ENCODE measurements at regions not wholly inside any gene's neighbourhood (a gene's known extent, or its start where the extent isn't known, plus 50 kb on each side); places are given as distances from the start of the nearest gene placed in this dataset.

DNA sequence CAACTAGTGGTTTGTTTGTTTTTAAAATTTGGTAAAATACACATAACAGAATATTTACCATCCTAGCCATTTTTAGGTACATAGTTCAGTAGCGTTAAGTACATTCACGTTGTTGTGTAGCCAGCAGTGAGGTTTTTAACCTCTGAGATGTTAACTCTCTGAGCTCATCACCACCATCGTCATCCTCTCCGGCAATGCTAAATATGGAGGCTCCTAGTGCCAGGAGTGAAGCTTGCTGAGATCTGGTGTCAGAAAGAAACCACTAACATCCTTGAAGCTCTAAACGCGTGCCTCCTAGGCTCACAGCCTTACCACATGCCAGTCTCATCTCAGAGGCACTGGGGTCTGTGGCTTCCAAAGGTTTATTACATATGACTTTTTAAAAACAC, 330.2 kb upstream of the B3GAT1 start:
- no peak overlapping the region for H4K91ac ChIP-seq (ENCODE audit: insufficient read length, low read depth, low read length)
- H3K23me2 ChIP-seq (ENCODE audit: insufficient read length, low read depth, low read length, poor library complexity, severe bottlenecking): no peaks in the 10 kb centered on the region
- no peaks in the 10 kb centered on the region for H3K9me3 ChIP-seq (ENCODE audit: control insufficient read depth, low read depth, low read length)
- H3K9ac ChIP-seq (ENCODE audit: extremely low read depth, insufficient read length, low read length): no peak overlapping the region
- TF ChIP-seq, protein P1, sequence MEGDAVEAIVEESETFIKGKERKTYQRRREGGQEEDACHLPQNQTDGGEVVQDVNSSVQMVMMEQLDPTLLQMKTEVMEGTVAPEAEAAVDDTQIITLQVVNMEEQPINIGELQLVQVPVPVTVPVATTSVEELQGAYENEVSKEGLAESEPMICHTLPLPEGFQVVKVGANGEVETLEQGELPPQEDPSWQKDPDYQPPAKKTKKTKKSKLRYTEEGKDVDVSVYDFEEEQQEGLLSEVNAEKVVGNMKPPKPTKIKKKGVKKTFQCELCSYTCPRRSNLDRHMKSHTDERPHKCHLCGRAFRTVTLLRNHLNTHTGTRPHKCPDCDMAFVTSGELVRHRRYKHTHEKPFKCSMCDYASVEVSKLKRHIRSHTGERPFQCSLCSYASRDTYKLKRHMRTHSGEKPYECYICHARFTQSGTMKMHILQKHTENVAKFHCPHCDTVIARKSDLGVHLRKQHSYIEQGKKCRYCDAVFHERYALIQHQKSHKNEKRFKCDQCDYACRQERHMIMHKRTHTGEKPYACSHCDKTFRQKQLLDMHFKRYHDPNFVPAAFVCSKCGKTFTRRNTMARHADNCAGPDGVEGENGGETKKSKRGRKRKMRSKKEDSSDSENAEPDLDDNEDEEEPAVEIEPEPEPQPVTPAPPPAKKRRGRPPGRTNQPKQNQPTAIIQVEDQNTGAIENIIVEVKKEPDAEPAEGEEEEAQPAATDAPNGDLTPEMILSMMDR (conservative IDR thresholded peaks at IDR 0.05): no peak
- no peak overlapping the region for H2AFZ ChIP-seq (ENCODE audit: low read length)
- H4K5ac ChIP-seq (ENCODE audit: insufficient read length, low read depth, low read length): no peak overlapping the region
- no peak overlapping the region for H2AK5ac ChIP-seq (ENCODE audit: insufficient read length, low read length)
- no peak overlapping the region for H3K23ac ChIP-seq (ENCODE audit: insufficient read length, low read depth, low read length)
- no peak overlapping the region for H2BK20ac ChIP-seq (ENCODE audit: low read depth, low read length, poor library complexity, severe bottlenecking)
- no CpG with 5 or more reads among the region's 6 CpGs for WGBS (ENCODE audit: extremely low coverage, insufficient read length, low lambda C conversion rate)
- H3K79me2 ChIP-seq (ENCODE audit: insufficient read depth, low read length): no peaks in the 10 kb centered on the region
- no peaks in the 10 kb centered on the region for H3K4me1 ChIP-seq (ENCODE audit: insufficient read depth, low read length)
- H3K27me3 Mint-ChIP-seq (ENCODE audit: low read depth): peaks cover 13% of the 10 kb centered on the region
- H2BK15ac ChIP-seq (ENCODE audit: low read depth, low read length): no peak overlapping the region
- H3K56ac ChIP-seq (ENCODE audit: insufficient read length, low read depth, low read length): no peak overlapping the region
- no peak overlapping the region for H2BK12ac ChIP-seq (ENCODE audit: insufficient read length, low read depth, low read length)
- H3K9me3 Mint-ChIP-seq: peaks cover 5 to 8% of the 10 kb centered on the region in 2 experiments
- no peak overlapping the region for H3K14ac ChIP-seq (ENCODE audit: insufficient read depth, low read length)
- no peak overlapping the region for H3K4ac ChIP-seq (ENCODE audit: low read depth, low read length)
- H4K20me1 ChIP-seq (ENCODE audit: control insufficient read depth, insufficient read depth, insufficient read length): no peaks in the 10 kb centered on the region
- H3K79me1 ChIP-seq (ENCODE audit: insufficient read depth, low read depth, low read length, poor library complexity, severe bottlenecking): no peaks in the 10 kb centered on the region
- H2BK120ac ChIP-seq (ENCODE audit: low read depth, low read length, poor library complexity, severe bottlenecking): no peak overlapping the region
- peaks cover 0 to 5% (median 3%) of the 10 kb centered on the region in 3 experiments; a peak in 3 of 7 replicates for H3K36me3 Mint-ChIP-seq (ENCODE audit: insufficient read depth in 1 of 3, low read depth in 3 of 3)
- H3K27ac Mint-ChIP-seq: no peak overlapping the region
- no peak overlapping the region for H3T11ph ChIP-seq (ENCODE audit: low read length)
- H3K4me3 Mint-ChIP-seq: no peak overlapping the region
- H3K18ac ChIP-seq (ENCODE audit: insufficient read length, low read depth, low read length): no peak overlapping the region
- no peak overlapping the region for H3K27ac ChIP-seq (ENCODE audit: insufficient read length, low read depth, low read length)
- H2BK5ac ChIP-seq (ENCODE audit: insufficient read length, low read length): no peak overlapping the region
- no peak overlapping the region for H4K8ac ChIP-seq (replicated peaks; ENCODE audit: insufficient read length, low read depth, low read length)
- H3K27me3 ChIP-seq (ENCODE audit: insufficient read depth, low read length): no peaks in the 10 kb centered on the region
- H3K4me1 Mint-ChIP-seq: peaks cover 3 to 7% of the 10 kb centered on the region in 2 experiments
- no peak for DNase-seq
- H3K4me2 ChIP-seq (ENCODE audit: insufficient read depth, insufficient read length, low read length): no peak overlapping the region
